ENCODE measurements at regions not wholly inside any gene's neighbourhood (a gene's known extent, or its start where the extent isn't known, plus 50 kb on each side); places are given as distances from the start of the nearest gene placed in this dataset.

- no peak for DNase-seq (ENCODE audit: low spot score)
- intact Hi-C loops (cut with DNase I) = no loop called here
Observed at GRCh38 chr3:156620901-156621300, 53.5 kb upstream of the TIPARP start.

- intact Hi-C loops (cut with DNase I) = no loop called here
- no peak for DNase-seq (ENCODE audit: low spot score)
Observed at GRCh38 chr3:156620260-156620659, 54.1 kb upstream of the TIPARP start.

- intact Hi-C loops (cut with DNase I) = no loop called here
- DNase-seq (ENCODE audit: low spot score) = no peak
Observed at GRCh38 chr3:156619376-156619775, 55.0 kb upstream of the TIPARP start.

GRCh38 chr3:156617781-156618180, 56.6 kb upstream of the TIPARP start:
- DNase-seq (ENCODE audit: low spot score) = no peak
- intact Hi-C loops (cut with DNase I) = no loop called here

GRCh38 chr3:156617145-156617544, 57.2 kb upstream of the TIPARP start:
- DNase-seq (ENCODE audit: low spot score) = no peak
- intact Hi-C loops (cut with DNase I) = no loop called here

GRCh38 chr3:156615592-156616173, 58.7 kb upstream of the TIPARP start:
- intact Hi-C loops (cut with DNase I) = no loop called here
- no peak for DNase-seq (ENCODE audit: low spot score)

GRCh38 chr3:156614642-156615511, 59.5 kb upstream of the TIPARP start:
- intact Hi-C loops (cut with DNase I) = no loop called here
- DNase-seq (ENCODE audit: low spot score) = no peak

GRCh38 chr3:156612903-156613302, 58.0 kb upstream of the SSR3 start:
- intact Hi-C loops (cut with DNase I) = no loop called here
- no peak for DNase-seq (ENCODE audit: low spot score)

GRCh38 chr3:156611870-156612494, 57.1 kb upstream of the SSR3 start:
- intact Hi-C loops (cut with DNase I) = no loop called here
- DNase-seq (ENCODE audit: low spot score) = no peak

- no peak for DNase-seq (ENCODE audit: low spot score)
- intact Hi-C loops (cut with DNase I) = no loop called here
Observed at GRCh38 chr3:156610154-156610553, 55.2 kb upstream of the SSR3 start.

GRCh38 chr3:156609546-156609945, 54.6 kb upstream of the SSR3 start:
- no peak for DNase-seq (ENCODE audit: low spot score)
- intact Hi-C loops (cut with DNase I) = no loop called here

GRCh38 chr3:156608601-156609514, 53.9 kb upstream of the SSR3 start:
- intact Hi-C loops (cut with DNase I) = no loop called here
- no peak for DNase-seq (ENCODE audit: low spot score)

- no peak for DNase-seq (ENCODE audit: low spot score)
- intact Hi-C loops (cut with DNase I) = no loop called here
Observed at GRCh38 chr3:156606729-156607128, 51.8 kb upstream of the SSR3 start.

- DNase-seq (ENCODE audit: low spot score) = no peak
- intact Hi-C loops (cut with DNase I) = loop anchor here (1.0 kb wide), 1 partner anchor 68 kb away; the partner anchor contains the start of gene TIPARP
Observed at GRCh38 chr3:156605686-156606605, 51.0 kb upstream of the SSR3 start.

- no peak for DNase-seq (ENCODE audit: low spot score)
- intact Hi-C loops (cut with DNase I) = loop anchor here (1.0 kb wide), 1 partner anchor 70 kb away; the partner anchor contains the start of gene TIPARP
Observed at GRCh38 chr3:156604642-156605144, 49.8 kb upstream of the SSR3 start.
